Panc1 (cell line): ENCODE measurements at regions not wholly inside any gene's neighbourhood (a gene's known extent, or its start where the extent isn't known, plus 50 kb on each side); places are given as distances from the start of the nearest gene placed in this dataset.

Source experiments
- CTCF ChIP-seq: fragments of 450-650 bp; IDR thresholded peaks from 2 replicates; pipeline ENCODE4 v1.5.1; 2017; ENCODE audit warnings: mild to moderate bottlenecking
- POLR2AphosphoS5 ChIP-seq: IDR thresholded peaks from 2 replicates; pipeline ENCODE4 v1.6.1; 2012; ENCODE audit warnings: mild to moderate bottlenecking, low read depth, low read length, moderate library complexity
- SIN3A ChIP-seq: IDR thresholded peaks from 2 replicates; pipeline ENCODE4 v1.6.1; 2012; ENCODE audit warnings: low read depth, mild to moderate bottlenecking, low read length, moderate library complexity, borderline replicate concordance; ENCODE audit not compliant: insufficient read depth
- TCF7L2 ChIP-seq: IDR thresholded peaks from 2 replicates; pipeline ENCODE4 v1.6.1; 2011; ENCODE audit warnings: mild to moderate bottlenecking, low read depth, low read length, inconsistent platforms

GRCh38 chr16:26658486-26658885, 408.2 kb upstream of the C16orf82 start:
- TF ChIP-seq SIN3A (no peak), CTCF (no peak), POLR2AphosphoS5 (no peak), TCF7L2 (no peak)
